Lung (tissue), 11 donors: ENCODE measurements at regions not wholly inside any gene's neighbourhood (a gene's known extent, or its start where the extent isn't known, plus 50 kb on each side); places are given as distances from the start of the nearest gene placed in this dataset.

Source experiments
- ATAC-seq: fragments of 200-7000 bp; cut with Tn5 transposase; one replicate; pipeline ENCODE4 v1.9.1; 2020; ENCODE audit warnings: moderate number of reproducible peaks; ENCODE audit not compliant: insufficient read depth, low FRiP score
- DNase-seq, 3 donors: peaks; one replicate each; pipeline ENCODE4 v3.0.0-alpha.2; 2013 to 2017
- H3K27ac ChIP-seq, 2 donors: one replicate each; pipeline ENCODE4 v1.5.1; 2013; ENCODE audit warnings: mild to moderate bottlenecking in 2 of 2, moderate library complexity in 2 of 2, control low read depth in 1 of 2, inconsistent platforms in 1 of 2, low read depth in 1 of 2, low read length in 1 of 2
- H3K27me3 ChIP-seq, 3 donors: one replicate each; pipeline ENCODE4 v1.5.1; 2013; ENCODE audit warnings: low read length in 2 of 3; ENCODE audit not compliant: control insufficient read depth in 3 of 3, insufficient read depth in 3 of 3
- H3K36me3 ChIP-seq, 4 donors: one replicate each; pipeline ENCODE4 v1.5.1; 2013; ENCODE audit warnings: low read length in 4 of 4, mild to moderate bottlenecking in 1 of 4, moderate library complexity in 1 of 4; ENCODE audit not compliant: control insufficient read depth in 4 of 4, insufficient read depth in 4 of 4
- H3K4me1 ChIP-seq, 5 donors: one replicate each; pipeline ENCODE4 v1.5.1; 2013; ENCODE audit warnings: low read length in 5 of 5, mild to moderate bottlenecking in 2 of 5, moderate library complexity in 1 of 5; ENCODE audit not compliant: control insufficient read depth in 5 of 5, insufficient read depth in 5 of 5
- H3K4me3 ChIP-seq: one replicate; pipeline ENCODE4 v1.5.1; 2013; ENCODE audit warnings: mild to moderate bottlenecking, control low read depth, moderate library complexity
- H3K9ac ChIP-seq, 2 donors: one replicate each; pipeline ENCODE4 v1.5.1; 2013; ENCODE audit warnings: low read length in 2 of 2, control low read depth in 1 of 2; ENCODE audit not compliant: insufficient read depth in 1 of 2
- H3K9me3 ChIP-seq, 4 donors: one replicate each; pipeline ENCODE4 v1.5.1; 2013; ENCODE audit warnings: low read length in 3 of 4, mild to moderate bottlenecking in 1 of 4, moderate library complexity in 1 of 4; ENCODE audit not compliant: control insufficient read depth in 4 of 4, insufficient read depth in 3 of 4
- CTCF ChIP-seq: IDR thresholded peaks from 2 replicates; pipeline ENCODE4 v1.5.1; 2012; ENCODE audit warnings: mild to moderate bottlenecking; ENCODE audit errors: control extremely low read depth, extremely low read depth
- WGBS, 2 donors: extraction: QIAGEN DNeasy Blood & Tissue Kit; methylation state at CpG; one replicate each; pipeline ENCODE4 v1.1.7; 2013; 5-methylcytosine and 5-hydroxymethylcytosine counted together
- donor health status: control.
- donor health status: control.
- donor health status: Bipolar disorder and iron deficiency.
- donor health status: healthy.
- donor health status: DM: yes; HTN: yes; CAD: no.

GRCh38 chr3:20810555-20810954, 624.5 kb upstream of the SGO1 start:
- Histone ChIP-seq H3K4me1 (no peaks in the 10 kb centered on the region), H3K9me3 (no peaks in the 10 kb centered on the region), H3K27me3 (no peaks in the 10 kb centered on the region), H3K9ac (no peak overlapping the region), H3K4me3 (no peak overlapping the region), H3K27ac (no peak overlapping the region), H3K36me3 (no peaks in the 10 kb centered on the region)
- TF ChIP-seq CTCF: no peak
- ATAC-seq (no peak), DNase-seq (no peak)

- Histone ChIP-seq H3K27ac (no peak overlapping the region), H3K9ac (no peak overlapping the region), H3K9me3 (no peaks in the 10 kb centered on the region), H3K27me3 (no peaks in the 10 kb centered on the region), H3K4me1 (no peaks in the 10 kb centered on the region), H3K36me3 (no peaks in the 10 kb centered on the region), H3K4me3 (no peak overlapping the region)
- ATAC-seq (no peak), DNase-seq (no peak)
- 71 to 72% methylated on average over 3 of the region's 3 CpGs for WGBS, 2 donors
- no peak for TF ChIP-seq CTCF
Measured at GRCh38 chr3:20809356-20809755, 623.4 kb upstream of the SGO1 start.

GRCh38 chr3:20808864-20809263, 622.9 kb upstream of the SGO1 start:
- TF ChIP-seq CTCF: no peak
- 88 to 90% methylated on average over 2 of the region's 2 CpGs for WGBS, 2 donors
- Histone ChIP-seq H3K9ac (no peak overlapping the region), H3K4me3 (no peak overlapping the region), H3K27ac (no peak overlapping the region), H3K4me1 (no peaks in the 10 kb centered on the region), H3K36me3 (no peaks in the 10 kb centered on the region), H3K9me3 (no peaks in the 10 kb centered on the region), H3K27me3 (no peaks in the 10 kb centered on the region)
- ATAC-seq (no peak), DNase-seq (no peak)

- peaks cover 0 to 10% (median 0%) of the 10 kb centered on the region in 4 donors for H3K9me3 ChIP-seq
- no peak for TF ChIP-seq CTCF
- peaks cover 0 to 3% (median 0%) of the 10 kb centered on the region in 5 donors for H3K4me1 ChIP-seq
- H3K4me3 ChIP-seq: no peak overlapping the region
- no peaks in the 10 kb centered on the region for H3K27me3 ChIP-seq
- ATAC-seq: no peak
- 34 to 55% methylated on average over 1 of the region's 1 CpG for WGBS, 2 donors
- DNase-seq: no peak
- no peak overlapping the region for H3K9ac ChIP-seq
- no peak overlapping the region for H3K27ac ChIP-seq
- H3K36me3 ChIP-seq: no peaks in the 10 kb centered on the region
Measured at GRCh38 chr3:20798666-20799065, 612.7 kb upstream of the SGO1 start.
